OCI-LY3 (cell line): ENCODE measurements at regions not wholly inside any gene's neighbourhood (a gene's known extent, or its start where the extent isn't known, plus 50 kb on each side); places are given as distances from the start of the nearest gene placed in this dataset.

Source experiments
- H2AFZ ChIP-seq: fragments of 200-600, 300-600 bp; shearing (Covaris generic); 2 replicates; pipeline ENCODE4 v1.6.0; 2014; ENCODE audit warnings: antibody characterized with exemption, low read depth, low read length
- H3K27ac ChIP-seq: fragments of 200-600, 300-600 bp; sonication (generic); 2 replicates; pipeline ENCODE4 v1.5.1; 2014; ENCODE audit warnings: mild to moderate bottlenecking, low read length, moderate library complexity, mixed read lengths
- H3K27me3 ChIP-seq: fragments of 200-600, 300-600 bp; sonication (generic); 2 replicates; pipeline ENCODE4 v1.6.1; 2014; ENCODE audit warnings: low read depth, low read length, mixed read lengths
- H3K36me3 ChIP-seq: fragments of 200-600, 300-600 bp; sonication (generic); replicated peaks from 2 replicates; pipeline ENCODE3; 2014; ENCODE audit warnings: low read depth, low read length, mixed read lengths
- H3K4me1 ChIP-seq: fragments of 300-600, 200-600 bp; sonication (generic); 2 replicates; pipeline ENCODE4 v1.6.1; 2014; ENCODE audit warnings: low read length, mixed read lengths
- H3K4me2 ChIP-seq: fragments of 200-600, 300-600 bp; sonication (generic); 2 replicates; pipeline ENCODE4 v1.6.1; 2014; ENCODE audit warnings: low read length, mixed read lengths
- H3K4me3 ChIP-seq: fragments of 300-600, 200-600 bp; sonication (generic); 2 replicates; pipeline ENCODE4 v1.5.1; 2014; ENCODE audit warnings: antibody characterized with exemption, mild to moderate bottlenecking, low read length, moderate library complexity
- H3K79me2 ChIP-seq: fragments of 300-600, 200-600 bp; shearing (Covaris generic); 2 replicates; pipeline ENCODE4 v1.6.1; 2014; ENCODE audit warnings: mild to moderate bottlenecking, low read length, mixed read lengths
- H3K9ac ChIP-seq: fragments of 300-600, 200-600 bp; shearing (Covaris generic); 2 replicates; pipeline ENCODE4 v1.6.0; 2014; ENCODE audit warnings: mild to moderate bottlenecking, low read length, moderate library complexity
- H3K9me3 ChIP-seq: fragments of 200-600, 300-600 bp; shearing (Covaris generic); 2 replicates; pipeline ENCODE4 v1.6.1; 2014; ENCODE audit warnings: low read length, mixed read lengths; ENCODE audit not compliant: insufficient read depth
- H4K20me1 ChIP-seq: fragments of 200-600, 300-600 bp; sonication (generic); 2 replicates; pipeline ENCODE4 v1.6.1; 2016; ENCODE audit warnings: low read length, mixed read lengths; ENCODE audit not compliant: insufficient read depth
- EZH2phosphoT487 ChIP-seq: fragments of 200-600 bp; shearing (Covaris generic); IDR thresholded peaks from 2 replicates; pipeline ENCODE4 v1.6.1; 2018; ENCODE audit warnings: antibody characterized with exemption, mixed run types, low read depth
- TF ChIP-seq, protein P1 (sequence below): fragments of 200-600, 300-600 bp; sonication (generic); IDR thresholded peaks from 2 replicates; pipeline ENCODE4 v1.5.1; 2014; ENCODE audit warnings: antibody characterized with exemption, low read length, low read depth

DNA sequence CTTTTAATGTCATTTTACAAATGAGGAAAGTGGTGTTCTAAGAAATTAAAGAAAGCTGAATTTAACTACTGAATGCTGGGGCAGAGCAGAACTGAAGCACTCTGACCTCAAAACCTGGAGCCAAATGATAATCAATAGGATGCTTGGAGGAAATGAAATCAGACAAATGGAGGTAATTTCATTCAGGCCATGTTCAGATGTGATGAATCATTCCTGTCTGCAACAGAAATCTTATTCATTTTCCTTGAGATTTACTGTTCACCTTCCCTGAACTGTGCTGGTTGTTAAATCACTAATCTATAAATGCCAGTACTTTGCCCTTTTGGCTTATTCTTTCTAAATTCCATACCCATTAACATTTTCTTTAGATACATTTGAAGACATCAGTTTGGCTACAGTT lies 85.6 kb upstream of the SNX7 start:
- Histone ChIP-seq H3K4me1 (no peaks in the 10 kb centered on the region), H4K20me1 (no peaks in the 10 kb centered on the region), H3K4me2 (no peak overlapping the region), H2AFZ (no peak overlapping the region), H3K9ac (no peak overlapping the region), H3K9me3 (no peaks in the 10 kb centered on the region), H3K79me2 (no peaks in the 10 kb centered on the region), H3K36me3 (no peaks in the 10 kb centered on the region), H3K4me3 (no peak overlapping the region), H3K27me3 (no peaks in the 10 kb centered on the region), H3K27ac (no peak overlapping the region)
- TF ChIP-seq, protein P1, sequence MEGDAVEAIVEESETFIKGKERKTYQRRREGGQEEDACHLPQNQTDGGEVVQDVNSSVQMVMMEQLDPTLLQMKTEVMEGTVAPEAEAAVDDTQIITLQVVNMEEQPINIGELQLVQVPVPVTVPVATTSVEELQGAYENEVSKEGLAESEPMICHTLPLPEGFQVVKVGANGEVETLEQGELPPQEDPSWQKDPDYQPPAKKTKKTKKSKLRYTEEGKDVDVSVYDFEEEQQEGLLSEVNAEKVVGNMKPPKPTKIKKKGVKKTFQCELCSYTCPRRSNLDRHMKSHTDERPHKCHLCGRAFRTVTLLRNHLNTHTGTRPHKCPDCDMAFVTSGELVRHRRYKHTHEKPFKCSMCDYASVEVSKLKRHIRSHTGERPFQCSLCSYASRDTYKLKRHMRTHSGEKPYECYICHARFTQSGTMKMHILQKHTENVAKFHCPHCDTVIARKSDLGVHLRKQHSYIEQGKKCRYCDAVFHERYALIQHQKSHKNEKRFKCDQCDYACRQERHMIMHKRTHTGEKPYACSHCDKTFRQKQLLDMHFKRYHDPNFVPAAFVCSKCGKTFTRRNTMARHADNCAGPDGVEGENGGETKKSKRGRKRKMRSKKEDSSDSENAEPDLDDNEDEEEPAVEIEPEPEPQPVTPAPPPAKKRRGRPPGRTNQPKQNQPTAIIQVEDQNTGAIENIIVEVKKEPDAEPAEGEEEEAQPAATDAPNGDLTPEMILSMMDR, result no peak
- TF ChIP-seq EZH2phosphoT487, result no peak

GRCh38 chr1:98565951-98566350 lies 95.6 kb upstream of the SNX7 start:
- Histone ChIP-seq H2AFZ (no peak overlapping the region), H3K36me3 (no peaks in the 10 kb centered on the region), H3K4me3 (no peak overlapping the region)

GRCh38 chr1:98559291-98559690 lies 102.2 kb upstream of the SNX7 start:
- Histone ChIP-seq H3K27me3 (no peaks in the 10 kb centered on the region), H3K4me1 (no peaks in the 10 kb centered on the region), H3K9ac (no peak overlapping the region), H2AFZ (no peak overlapping the region), H3K4me2 (no peak overlapping the region), H3K27ac (no peak overlapping the region), H3K36me3 (no peaks in the 10 kb centered on the region), H3K4me3 (no peak overlapping the region), H3K79me2 (no peaks in the 10 kb centered on the region), H3K9me3 (no peaks in the 10 kb centered on the region), H4K20me1 (no peaks in the 10 kb centered on the region)
- no peak for TF ChIP-seq EZH2phosphoT487
- TF ChIP-seq, protein P1, result no peak

More at GRCh38 chr1:98565951-98566350, 95.6 kb upstream of the SNX7 start:
- no peaks in the 10 kb centered on the region for H3K27me3 ChIP-seq
- no peak overlapping the region for H3K27ac ChIP-seq
- H3K79me2 ChIP-seq, result no peaks in the 10 kb centered on the region
- no peaks in the 10 kb centered on the region for H3K4me1 ChIP-seq
- TF ChIP-seq, protein P1, result no peak
- no peak for TF ChIP-seq EZH2phosphoT487
- H4K20me1 ChIP-seq, result no peaks in the 10 kb centered on the region
- no peaks in the 10 kb centered on the region for H3K9me3 ChIP-seq
- H3K9ac ChIP-seq, result no peak overlapping the region
- no peak overlapping the region for H3K4me2 ChIP-seq

DNA sequence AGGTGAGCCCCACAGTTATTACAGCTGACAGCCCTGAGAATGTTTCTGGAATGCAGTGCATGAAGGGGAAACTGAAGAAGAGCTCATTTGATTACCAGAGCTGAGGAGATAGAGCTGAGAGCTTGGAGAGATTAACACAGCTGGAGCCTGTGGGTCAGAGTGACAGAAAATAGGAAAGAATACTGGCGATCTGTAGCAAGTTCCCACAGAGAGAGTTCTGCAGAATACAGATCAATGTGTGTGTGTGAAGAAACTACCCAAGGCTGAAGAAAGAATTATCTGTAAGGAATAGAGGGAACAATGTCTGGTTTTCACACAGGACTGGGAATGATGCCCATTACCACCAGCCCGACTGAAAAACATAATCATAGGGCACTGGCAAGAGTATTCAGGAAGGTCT lies 103.6 kb upstream of the SNX7 start:
- Histone ChIP-seq H4K20me1 (no peaks in the 10 kb centered on the region), H3K4me2 (no peak overlapping the region), H3K36me3 (no peaks in the 10 kb centered on the region), H3K27ac (no peak overlapping the region), H2AFZ (no peak overlapping the region), H3K9ac (no peak overlapping the region), H3K79me2 (no peaks in the 10 kb centered on the region), H3K4me3 (no peak overlapping the region), H3K27me3 (no peaks in the 10 kb centered on the region), H3K4me1 (no peaks in the 10 kb centered on the region), H3K9me3 (no peaks in the 10 kb centered on the region)
- TF ChIP-seq, protein P1, result no peak
- TF ChIP-seq EZH2phosphoT487, result no peak
